Retinal pigment epithelial cell (primary cell): ENCODE measurements at regions not wholly inside any gene's neighbourhood (a gene's known extent, or its start where the extent isn't known, plus 50 kb on each side); places are given as distances from the start of the nearest gene placed in this dataset.
"Not testable (repeated sequence)": the region's sequence is repeated elsewhere in the genome, so short reads cannot be mapped to it uniquely, and the experiment has no call there.

Source experiments
- DNase-seq: peaks from one replicate; pipeline ENCODE4 v3.0.0-alpha.2; 2010; ENCODE audit warnings: low read depth
- H3K4me3 ChIP-seq: 2 replicates; pipeline ENCODE4 v1.5.1; 2011; ENCODE audit warnings: mild to moderate bottlenecking, low read length, control low read depth, moderate library complexity
- TF ChIP-seq, protein P1 (sequence below): conservative IDR thresholded peaks from 2 replicates; pipeline ENCODE4 v1.5.1; 2011; ENCODE audit warnings: low read depth, low read length, control low read depth, inconsistent platforms

GRCh38 chr6:27139756-27140579, 107.5 kb upstream of the PRSS16 start:
- TF ChIP-seq, protein P1, sequence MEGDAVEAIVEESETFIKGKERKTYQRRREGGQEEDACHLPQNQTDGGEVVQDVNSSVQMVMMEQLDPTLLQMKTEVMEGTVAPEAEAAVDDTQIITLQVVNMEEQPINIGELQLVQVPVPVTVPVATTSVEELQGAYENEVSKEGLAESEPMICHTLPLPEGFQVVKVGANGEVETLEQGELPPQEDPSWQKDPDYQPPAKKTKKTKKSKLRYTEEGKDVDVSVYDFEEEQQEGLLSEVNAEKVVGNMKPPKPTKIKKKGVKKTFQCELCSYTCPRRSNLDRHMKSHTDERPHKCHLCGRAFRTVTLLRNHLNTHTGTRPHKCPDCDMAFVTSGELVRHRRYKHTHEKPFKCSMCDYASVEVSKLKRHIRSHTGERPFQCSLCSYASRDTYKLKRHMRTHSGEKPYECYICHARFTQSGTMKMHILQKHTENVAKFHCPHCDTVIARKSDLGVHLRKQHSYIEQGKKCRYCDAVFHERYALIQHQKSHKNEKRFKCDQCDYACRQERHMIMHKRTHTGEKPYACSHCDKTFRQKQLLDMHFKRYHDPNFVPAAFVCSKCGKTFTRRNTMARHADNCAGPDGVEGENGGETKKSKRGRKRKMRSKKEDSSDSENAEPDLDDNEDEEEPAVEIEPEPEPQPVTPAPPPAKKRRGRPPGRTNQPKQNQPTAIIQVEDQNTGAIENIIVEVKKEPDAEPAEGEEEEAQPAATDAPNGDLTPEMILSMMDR = no peak
- H3K4me3 ChIP-seq = peak overlapping the region; percentile 61
- no peak for DNase-seq

DNA sequence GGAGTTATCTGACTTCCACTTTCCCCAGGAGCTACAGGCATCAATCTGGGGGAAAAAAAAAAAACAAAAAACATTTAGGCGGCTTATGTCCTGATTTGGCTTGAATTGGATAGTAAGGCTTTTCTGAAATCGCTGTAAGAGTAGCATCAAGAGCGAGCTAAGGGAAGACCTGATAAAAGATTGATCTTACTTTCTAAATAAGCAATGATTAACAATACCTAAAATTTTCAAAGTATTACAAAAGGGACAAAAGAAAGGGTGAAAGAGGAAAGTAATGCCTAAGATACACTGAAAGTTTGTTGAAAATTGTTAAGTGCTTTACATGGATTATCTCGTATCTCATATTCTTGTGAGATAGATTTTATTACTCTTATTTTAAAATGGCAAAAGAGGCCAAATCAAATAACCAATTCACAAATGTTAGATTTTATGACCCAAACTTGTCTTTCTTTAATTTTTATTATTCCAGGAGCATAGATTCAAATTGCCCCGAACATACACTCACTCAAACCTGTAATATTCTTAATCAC, 106.4 kb upstream of the PRSS16 start:
- no peak for DNase-seq
- TF ChIP-seq, protein P1 = no peak
- H3K4me3 ChIP-seq = no peak overlapping the region

DNA sequence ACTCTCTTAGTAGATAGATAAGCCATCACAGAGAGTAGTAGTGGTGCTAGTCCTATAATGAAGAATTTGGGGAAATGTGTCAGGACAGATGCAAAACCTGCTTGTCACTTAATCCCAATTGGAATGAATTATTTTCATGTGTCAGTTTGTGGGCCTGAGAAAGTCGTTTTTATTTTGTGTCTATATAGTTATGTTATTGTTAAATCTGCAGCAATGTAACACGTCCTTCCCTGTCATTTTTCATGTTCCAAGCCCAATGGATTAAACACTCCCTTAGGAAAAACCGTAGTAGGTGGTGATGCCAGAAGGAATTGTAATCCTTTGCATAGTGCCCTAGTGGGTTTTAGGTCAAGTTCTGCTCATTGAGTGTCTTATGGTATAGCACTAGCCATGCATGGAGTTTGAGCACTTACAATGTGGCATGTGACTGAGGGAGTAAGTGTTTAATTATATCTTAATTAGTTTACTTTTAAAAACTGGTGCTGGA, 105.9 kb upstream of the PRSS16 start:
- no peak overlapping the region for H3K4me3 ChIP-seq
- DNase-seq = no peak
- TF ChIP-seq, protein P1 = no peak

GRCh38 chr6:27143020-27143388, 104.5 kb upstream of the PRSS16 start:
- DNase-seq, H3K4me3 ChIP-seq: not testable (repeated sequence)

- no peak overlapping the region for H3K4me3 ChIP-seq
- TF ChIP-seq, protein P1 = no peak
- no peak for DNase-seq
These were observed 104.0 kb upstream of the PRSS16 start for GRCh38 chr6:27143474-27144026.

- DNase-seq = no peak
- TF ChIP-seq, protein P1 = no peak
- H3K4me3 ChIP-seq = peak overlapping the region; percentile 59
These were observed 102.8 kb upstream of the PRSS16 start for GRCh38 chr6:27144740-27145079.

DNA sequence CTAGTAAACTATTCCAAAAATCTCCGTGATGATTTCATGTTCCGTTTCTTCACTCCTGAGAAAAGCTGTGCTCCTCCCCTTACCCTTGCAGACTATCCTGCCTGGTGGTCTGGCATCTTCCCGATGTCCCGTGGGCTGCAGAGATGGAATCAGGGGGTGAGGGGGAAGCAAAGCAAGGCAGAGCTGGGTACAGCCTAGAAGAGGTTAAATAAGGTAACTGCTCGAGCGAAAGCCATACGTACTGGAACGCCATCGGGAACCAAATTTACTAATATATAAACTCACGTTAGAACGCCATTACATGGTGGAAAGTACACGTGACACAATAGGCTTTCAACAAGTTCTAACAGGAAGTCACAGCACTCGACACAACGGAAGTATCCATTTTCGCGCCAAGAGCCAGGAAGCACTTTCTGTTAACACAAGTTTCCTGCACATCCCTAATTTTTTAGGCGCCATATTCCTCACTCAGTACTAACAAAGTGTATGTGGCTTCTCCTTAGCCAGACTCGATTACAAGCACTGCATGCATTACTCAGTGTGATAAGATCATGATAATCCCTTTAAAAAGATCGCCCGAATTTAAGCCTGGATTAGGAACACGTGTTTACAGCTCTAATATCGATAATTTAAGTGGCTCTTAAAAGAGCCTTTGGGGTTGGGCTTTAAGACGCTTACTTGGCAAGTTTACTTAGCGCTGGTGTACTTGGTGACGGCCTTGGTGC, 101.6 kb upstream of the PRSS16 start:
- DNase-seq = peak; percentile 59
- peak overlapping the region; percentile 59 for H3K4me3 ChIP-seq
- TF ChIP-seq, protein P1 = no peak

DNA sequence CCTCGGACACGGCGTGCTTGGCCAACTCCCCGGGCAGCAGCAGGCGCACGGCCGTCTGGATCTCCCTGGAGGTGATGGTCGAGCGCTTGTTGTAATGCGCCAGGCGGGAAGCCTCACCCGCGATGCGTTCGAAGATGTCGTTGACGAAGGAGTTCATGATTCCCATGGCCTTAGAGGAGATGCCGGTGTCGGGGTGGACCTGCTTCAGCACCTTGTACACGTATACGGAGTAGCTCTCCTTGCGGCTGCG, 101.1 kb upstream of the PRSS16 start:
- DNase-seq = not testable (repeated sequence)
- peak overlapping the region; percentile 59 for H3K4me3 ChIP-seq
